Activated T-cell treated with anti-CD3 and anti-CD28 coated beads for 1 hour (primary cell): ENCODE measurements at regions not wholly inside any gene's neighbourhood (a gene's known extent, or its start where the extent isn't known, plus 50 kb on each side); places are given as distances from the start of the nearest gene placed in this dataset.
"Not testable (repeated sequence)": the region's sequence is repeated elsewhere in the genome, so short reads cannot be mapped to it uniquely, and the experiment has no call there.

ENCODE experiments used
- DNase-seq: peaks from one replicate; pipeline ENCODE4 v3.0.0-alpha.2; 2020; ENCODE audit warnings: low read depth

- DNase-seq, result no peak
These were observed 295.4 kb upstream of the USP25 start for GRCh38 chr21:15434163-15434905.

- DNase-seq, result no peak
These were observed 293.8 kb upstream of the USP25 start for GRCh38 chr21:15436031-15436430.

- DNase-seq, result no peak
These were observed 291.9 kb upstream of the USP25 start for GRCh38 chr21:15437883-15438282.

GRCh38 chr21:15439726-15440125, 290.1 kb upstream of the USP25 start:
- no peak for DNase-seq

GRCh38 chr21:15441060-15441493, 288.7 kb upstream of the USP25 start:
- DNase-seq, result no peak

GRCh38 chr21:15441992-15442391, 287.8 kb upstream of the USP25 start:
- DNase-seq, result no peak

GRCh38 chr21:15442743-15443469, 286.9 kb upstream of the USP25 start:
- no peak for DNase-seq

- no peak for DNase-seq
These were observed 286.1 kb upstream of the USP25 start for GRCh38 chr21:15443740-15444117.

- DNase-seq, result no peak
These were observed 285.4 kb upstream of the USP25 start for GRCh38 chr21:15444118-15444960.

GRCh38 chr21:15445327-15445726, 284.5 kb upstream of the USP25 start:
- DNase-seq, result no peak

GRCh38 chr21:15446223-15446622, 283.6 kb upstream of the USP25 start:
- no peak for DNase-seq

GRCh38 chr21:15449556-15449955, 280.2 kb upstream of the USP25 start:
- no peak for DNase-seq

- no peak for DNase-seq
These were observed 276.5 kb upstream of the USP25 start for GRCh38 chr21:15453261-15453660.

GRCh38 chr21:15453785-15454184, 276.0 kb upstream of the USP25 start:
- DNase-seq, result not testable (repeated sequence)

- not testable (repeated sequence) for DNase-seq
These were observed 274.9 kb upstream of the USP25 start for GRCh38 chr21:15454931-15455330.

GRCh38 chr21:15455819-15456462, 273.8 kb upstream of the USP25 start:
- DNase-seq, result no peak

GRCh38 chr21:15457965-15458364, 271.8 kb upstream of the USP25 start:
- DNase-seq, result no peak

GRCh38 chr21:15462092-15462491, 267.7 kb upstream of the USP25 start:
- no peak for DNase-seq

GRCh38 chr21:15466329-15466728, 263.5 kb upstream of the USP25 start:
- DNase-seq, result no peak

- no peak for DNase-seq
These were observed 261.4 kb upstream of the USP25 start for GRCh38 chr21:15468368-15468767.

- DNase-seq, result no peak
These were observed 257.4 kb upstream of the USP25 start for GRCh38 chr21:15472108-15473040.
